ENCODE measurements at regions not wholly inside any gene's neighbourhood (a gene's known extent, or its start where the extent isn't known, plus 50 kb on each side); places are given as distances from the start of the nearest gene placed in this dataset.

DNA sequence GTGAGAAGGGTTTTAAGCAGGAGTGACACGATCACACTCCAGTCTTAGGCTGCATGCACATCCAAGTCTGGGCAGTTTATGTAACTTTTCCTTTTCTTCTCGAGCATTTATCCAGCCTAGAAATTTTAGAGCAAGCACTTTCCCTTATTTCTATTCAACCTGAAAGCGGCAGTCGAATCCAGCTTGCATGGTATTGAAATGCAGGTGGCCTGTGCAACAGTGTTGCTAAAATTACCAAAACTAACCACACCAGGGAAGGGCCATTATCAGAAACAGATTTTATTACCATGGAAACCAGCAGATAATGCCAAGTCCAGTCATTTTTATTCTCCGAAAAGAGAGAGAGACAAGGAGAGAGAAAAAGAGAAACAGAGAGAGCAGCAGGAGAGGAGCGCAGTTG is 179.9 kb upstream of the ZC3H12A start:
- H3K4me1 Mint-ChIP-seq = no peaks in the 10 kb centered on the region
- no peak overlapping the region for H3K27ac Mint-ChIP-seq
- no peaks in the 10 kb centered on the region for H3K9me3 Mint-ChIP-seq
- peaks cover 5 to 9% (median 8%) of the 10 kb centered on the region in 3 donors for H3K27me3 Mint-ChIP-seq (ENCODE audit: low read depth in 3 of 3)
- H3K4me3 Mint-ChIP-seq = no peak overlapping the region
- no peaks in the 10 kb centered on the region for H3K36me3 Mint-ChIP-seq
- no peak for DNase-seq

DNA sequence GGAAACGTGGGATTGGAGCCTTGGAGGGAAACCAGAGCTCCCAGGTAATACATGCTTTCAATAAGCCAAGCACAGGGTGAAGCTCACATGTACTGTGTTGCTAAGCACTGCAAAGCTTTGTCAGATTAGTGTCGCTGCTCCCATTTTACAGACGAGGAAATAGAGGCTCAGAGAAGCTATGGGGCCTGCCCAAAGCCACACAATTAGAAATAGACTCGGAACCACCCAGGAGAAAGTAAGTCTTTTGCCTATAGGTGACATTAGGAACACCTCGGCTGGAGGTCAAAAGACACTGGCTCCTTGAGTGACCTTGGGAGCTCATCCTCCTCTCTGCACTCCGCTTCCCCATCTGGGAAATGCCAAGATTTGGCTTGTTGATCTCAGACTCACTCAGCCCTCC is 175.6 kb upstream of the ZC3H12A start:
- DNase-seq = no peak
- Mint-ChIP-seq H3K4me1 (no peaks in the 10 kb centered on the region), H3K36me3 (no peaks in the 10 kb centered on the region), H3K27ac (no peak overlapping the region), H3K4me3 (no peak overlapping the region), H3K9me3 (no peaks in the 10 kb centered on the region), H3K27me3 (ENCODE audit: low read depth in 3 of 3) (peaks cover 6 to 15% (median 13%) of the 10 kb centered on the region in 3 donors)

DNA sequence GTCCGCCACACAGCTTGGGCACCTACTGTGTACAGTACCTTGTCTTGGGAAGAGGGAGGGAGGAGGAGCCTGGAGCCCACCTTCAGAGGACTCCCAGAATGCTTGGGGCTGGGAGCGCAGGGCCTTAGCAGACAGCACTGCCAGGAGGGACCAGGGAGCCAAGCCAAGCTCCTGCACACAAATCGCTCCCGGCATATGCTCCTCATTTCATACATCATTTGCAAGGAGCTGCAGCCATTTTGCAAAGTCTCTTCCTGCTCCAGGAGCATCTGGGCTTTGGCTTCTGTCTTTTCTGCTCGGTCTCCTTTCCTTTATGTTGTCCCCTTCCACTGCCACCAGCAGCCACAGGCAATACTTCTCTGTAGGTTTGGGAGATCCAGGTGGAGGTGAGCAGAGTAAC is 175.2 kb upstream of the ZC3H12A start:
- DNase-seq = no peak

DNA sequence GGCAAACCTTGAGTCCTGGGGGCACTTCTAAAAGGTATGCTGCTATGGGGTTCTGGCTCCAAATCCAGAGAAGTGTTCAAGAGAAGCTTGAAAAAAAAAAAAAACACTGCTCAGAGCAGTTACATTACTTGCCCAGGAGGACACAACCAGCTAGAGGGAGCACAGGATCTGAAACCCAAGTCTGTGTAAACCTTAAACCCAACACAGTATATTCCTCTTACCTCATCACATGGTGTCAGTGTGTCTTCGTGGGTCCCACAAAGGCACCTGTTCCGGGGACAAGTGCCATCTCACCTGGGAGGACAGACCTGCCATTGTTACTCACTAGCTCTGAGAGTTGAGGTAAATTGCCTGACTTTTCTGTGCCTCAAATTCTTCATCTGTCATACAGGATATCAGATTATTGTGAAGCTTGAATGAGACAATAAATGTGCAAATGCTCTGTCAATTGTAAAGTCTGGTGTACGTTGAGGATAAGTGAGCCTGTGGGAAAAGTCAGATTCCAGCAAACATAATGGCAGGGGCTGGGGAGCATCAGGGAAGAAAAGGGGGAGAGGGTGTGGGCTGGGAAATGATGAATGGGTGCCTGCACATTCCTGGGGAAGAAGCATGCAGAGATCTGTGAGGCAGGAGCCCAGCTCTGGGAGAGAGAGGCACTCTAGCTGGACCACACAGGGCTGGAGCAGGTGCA is 170.4 kb upstream of the ZC3H12A start:
- H3K9me3 Mint-ChIP-seq = peaks cover 0 to 1% (median 0%) of the 10 kb centered on the region in 6 donors
- no peak for DNase-seq
- no peaks in the 10 kb centered on the region for H3K36me3 Mint-ChIP-seq
- no peak overlapping the region for H3K4me3 Mint-ChIP-seq
- no peak overlapping the region for H3K27ac Mint-ChIP-seq
- H3K27me3 Mint-ChIP-seq (ENCODE audit: low read depth in 3 of 3) = peaks cover 2 to 12% (median 8%) of the 10 kb centered on the region in 3 donors
- no peaks in the 10 kb centered on the region for H3K4me1 Mint-ChIP-seq

More for the DNA sequence above, 175.2 kb upstream of the ZC3H12A start:
- peaks cover 4 to 15% (median 13%) of the 10 kb centered on the region in 3 donors for H3K27me3 Mint-ChIP-seq (ENCODE audit: low read depth in 3 of 3)
- H3K9me3 Mint-ChIP-seq = no peaks in the 10 kb centered on the region
- H3K4me1 Mint-ChIP-seq = no peaks in the 10 kb centered on the region
- no peak overlapping the region for H3K4me3 Mint-ChIP-seq
- H3K27ac Mint-ChIP-seq = no peak overlapping the region
- no peaks in the 10 kb centered on the region for H3K36me3 Mint-ChIP-seq

DNA sequence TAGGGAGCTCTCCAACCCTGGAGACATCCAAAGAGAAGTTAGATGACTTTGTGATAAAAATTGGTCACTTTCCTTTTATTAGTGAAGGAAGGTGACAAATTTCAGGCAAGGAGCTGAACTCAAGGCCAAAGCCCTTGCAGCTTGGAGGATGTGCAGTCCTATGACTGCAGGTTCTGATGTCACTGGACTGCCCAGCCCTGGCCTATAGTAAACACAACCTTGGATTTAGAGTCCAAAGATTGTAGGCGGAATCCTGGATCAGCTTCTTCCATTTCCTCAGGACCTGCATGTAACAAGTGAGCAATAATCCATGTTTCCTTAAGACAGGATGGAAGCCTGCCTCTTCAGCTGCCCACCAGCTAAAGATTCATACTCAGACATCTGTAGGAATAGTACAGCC is 169.3 kb upstream of the ZC3H12A start:
- no peak overlapping the region for H3K27ac Mint-ChIP-seq
- no peaks in the 10 kb centered on the region for H3K4me1 Mint-ChIP-seq
- H3K27me3 Mint-ChIP-seq (ENCODE audit: low read depth in 3 of 3) = peaks cover 2 to 9% (median 8%) of the 10 kb centered on the region in 3 donors
- H3K36me3 Mint-ChIP-seq = no peaks in the 10 kb centered on the region
- no peak for DNase-seq
- peaks cover 0 to 1% (median 0%) of the 10 kb centered on the region in 6 donors for H3K9me3 Mint-ChIP-seq
- H3K4me3 Mint-ChIP-seq = no peak overlapping the region

DNA sequence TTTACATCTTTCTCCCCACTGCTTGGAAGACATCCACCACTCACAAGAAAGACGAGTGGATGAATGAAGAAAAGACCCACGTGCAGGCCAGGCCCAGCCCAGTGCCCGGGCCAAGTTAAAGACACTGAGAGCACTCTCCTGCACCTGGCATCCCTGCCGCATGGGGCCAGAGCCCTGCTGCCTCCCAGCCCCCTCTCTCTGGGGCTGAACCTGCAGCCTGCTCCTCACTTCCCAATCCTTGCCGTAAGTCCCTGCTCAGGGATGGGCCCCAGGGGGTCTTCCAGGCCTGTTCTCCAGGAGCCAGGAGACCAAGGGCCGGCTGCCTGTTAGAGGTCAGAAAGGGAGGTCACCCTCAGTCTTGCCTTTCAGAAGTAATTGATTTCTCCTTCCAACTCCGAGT is 168.5 kb upstream of the ZC3H12A start:
- no peak overlapping the region for H3K27ac Mint-ChIP-seq
- no peaks in the 10 kb centered on the region for H3K36me3 Mint-ChIP-seq
- no peaks in the 10 kb centered on the region for H3K4me1 Mint-ChIP-seq
- peaks cover 0 to 1% (median 0%) of the 10 kb centered on the region in 6 donors for H3K9me3 Mint-ChIP-seq
- no peak overlapping the region for H3K4me3 Mint-ChIP-seq
- DNase-seq = no peak
- peaks cover 0 to 9% (median 7%) of the 10 kb centered on the region in 3 donors for H3K27me3 Mint-ChIP-seq (ENCODE audit: low read depth in 3 of 3)

DNA sequence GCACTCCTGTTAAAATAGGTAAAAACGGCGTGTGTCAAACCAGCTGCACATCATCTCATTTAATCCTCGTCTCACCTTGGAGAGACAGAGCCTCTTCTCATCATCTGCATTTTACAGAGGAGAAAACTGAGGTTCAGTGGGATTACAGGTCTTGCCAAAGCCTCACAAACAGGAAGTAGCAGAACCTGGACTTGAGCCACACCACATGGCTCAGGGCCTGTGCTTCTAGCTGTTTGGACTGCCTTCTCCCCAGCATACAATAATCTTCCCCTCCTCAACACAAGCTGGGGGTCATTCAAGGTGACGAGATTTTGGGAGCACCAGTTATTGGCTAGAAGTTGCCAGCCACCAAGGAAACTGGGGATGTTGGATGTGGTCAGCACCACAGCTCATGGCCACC is 167.9 kb upstream of the ZC3H12A start:
- H3K27ac Mint-ChIP-seq = no peak overlapping the region
- peaks cover 0 to 9% (median 4%) of the 10 kb centered on the region in 3 donors for H3K27me3 Mint-ChIP-seq (ENCODE audit: low read depth in 3 of 3)

DNA sequence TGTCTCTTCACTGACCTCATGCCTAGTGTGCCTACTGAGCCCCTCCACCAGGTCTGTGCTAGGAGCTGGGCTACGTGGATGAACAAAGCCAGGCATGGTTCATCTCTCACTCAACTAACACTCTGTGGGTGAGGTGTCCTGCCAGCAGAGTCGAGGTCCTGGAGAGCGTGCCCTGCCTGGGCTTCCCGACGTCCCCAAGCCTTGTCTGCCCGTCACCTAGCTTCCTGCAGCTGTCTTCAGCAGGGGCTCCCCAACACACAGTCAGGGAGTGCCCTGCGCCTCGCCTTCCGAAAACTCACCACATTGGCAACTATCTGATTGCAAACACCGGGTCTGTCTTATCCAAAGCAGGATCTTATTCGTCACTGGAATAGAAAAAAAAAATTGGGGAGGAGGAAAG is 167.5 kb upstream of the ZC3H12A start:
- peaks cover 0 to 1% (median 0%) of the 10 kb centered on the region in 6 donors for H3K9me3 Mint-ChIP-seq
- no peaks in the 10 kb centered on the region for H3K36me3 Mint-ChIP-seq
- no peak for DNase-seq
- no peak overlapping the region for H3K27ac Mint-ChIP-seq
- H3K27me3 Mint-ChIP-seq (ENCODE audit: low read depth in 3 of 3) = peaks cover 0 to 5% (median 4%) of the 10 kb centered on the region in 3 donors
- no peak overlapping the region for H3K4me3 Mint-ChIP-seq
- no peaks in the 10 kb centered on the region for H3K4me1 Mint-ChIP-seq

More for the DNA sequence above, 167.9 kb upstream of the ZC3H12A start:
- Mint-ChIP-seq H3K36me3 (no peaks in the 10 kb centered on the region), H3K9me3 (peaks cover 0 to 1% (median 0%) of the 10 kb centered on the region in 6 donors), H3K4me3 (no peak overlapping the region), H3K4me1 (no peaks in the 10 kb centered on the region)
- no peak for DNase-seq

DNA sequence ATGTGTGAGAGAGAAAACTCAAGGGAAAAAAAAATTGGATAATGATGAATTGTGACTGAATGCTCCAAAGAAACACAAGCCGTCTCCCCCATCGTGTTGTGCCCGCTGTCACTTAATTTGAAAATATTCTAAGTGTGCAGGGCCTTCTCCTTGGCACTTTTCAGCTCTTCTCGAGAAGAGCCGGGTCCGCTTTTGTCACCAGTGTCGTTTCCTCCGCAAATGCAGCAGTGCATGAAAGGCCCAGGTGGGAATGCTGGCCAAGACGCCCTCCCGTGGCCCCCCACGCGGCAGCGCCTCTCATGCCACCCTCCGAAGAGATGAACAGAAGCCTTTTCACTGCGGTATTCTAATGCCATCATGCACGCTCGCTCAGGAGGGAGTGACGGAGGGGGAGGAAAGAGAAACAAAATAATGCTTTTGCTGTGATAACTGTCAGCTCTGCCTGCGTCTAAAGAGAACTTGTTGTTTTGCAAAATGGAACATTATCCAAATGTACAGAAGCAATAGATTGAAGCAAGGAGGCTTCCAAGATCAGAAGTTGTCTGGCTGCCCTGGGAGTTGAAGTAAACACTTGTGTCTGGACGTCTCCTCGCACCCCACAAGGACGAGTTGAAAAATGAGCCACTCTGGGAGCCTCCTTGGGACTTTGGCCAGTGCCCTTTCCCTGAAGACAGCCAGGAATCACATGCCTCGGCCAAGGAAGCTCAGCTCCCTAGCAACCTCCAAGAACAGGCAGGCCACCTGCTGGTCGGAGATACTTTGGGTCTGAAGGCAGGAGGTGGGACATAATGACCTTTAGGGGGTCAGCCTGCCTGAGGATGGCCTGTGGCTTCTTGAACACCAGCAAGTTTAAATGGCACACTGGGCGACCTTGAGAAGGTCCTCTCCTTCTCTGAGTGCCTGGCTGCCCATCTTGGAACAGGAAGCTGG is 166.1 kb upstream of the ZC3H12A start:
- H3K27me3 Mint-ChIP-seq (ENCODE audit: low read depth in 3 of 3) = peaks cover 2 to 15% (median 7%) of the 10 kb centered on the region in 3 donors
- H3K4me3 Mint-ChIP-seq = no peak overlapping the region
- no peaks in the 10 kb centered on the region for H3K36me3 Mint-ChIP-seq
- H3K4me1 Mint-ChIP-seq = no peaks in the 10 kb centered on the region
- H3K27ac Mint-ChIP-seq = no peak overlapping the region
- DNase-seq = no peak
- peaks cover 0 to 1% (median 0%) of the 10 kb centered on the region in 6 donors for H3K9me3 Mint-ChIP-seq

DNA sequence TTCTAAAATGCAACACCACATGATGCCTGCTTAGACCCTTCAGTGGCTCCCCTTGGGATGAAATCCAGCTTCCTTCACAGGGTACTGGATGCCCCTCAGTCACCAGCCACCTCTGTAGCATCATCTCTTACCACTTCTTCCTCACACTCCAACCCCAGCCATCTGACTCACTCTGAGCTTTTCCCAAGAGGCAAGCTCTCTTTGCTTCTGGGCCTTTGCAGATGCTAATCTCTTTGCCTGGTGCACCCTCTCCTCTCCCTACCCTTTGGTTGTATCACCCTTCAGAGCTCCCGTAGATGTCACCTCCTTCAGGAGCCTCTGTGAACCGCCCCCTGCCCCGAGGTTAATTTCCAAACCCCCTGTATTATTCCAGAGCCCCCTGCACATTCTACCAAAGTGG is 164.8 kb upstream of the ZC3H12A start:
- H3K36me3 Mint-ChIP-seq = no peaks in the 10 kb centered on the region
- no peak overlapping the region for H3K4me3 Mint-ChIP-seq
- H3K27ac Mint-ChIP-seq = no peak overlapping the region
- DNase-seq = no peak
- no peaks in the 10 kb centered on the region for H3K4me1 Mint-ChIP-seq
- peaks cover 2 to 15% (median 8%) of the 10 kb centered on the region in 3 donors for H3K27me3 Mint-ChIP-seq (ENCODE audit: low read depth in 3 of 3)
- peaks cover 0 to 1% (median 0%) of the 10 kb centered on the region in 6 donors for H3K9me3 Mint-ChIP-seq

DNA sequence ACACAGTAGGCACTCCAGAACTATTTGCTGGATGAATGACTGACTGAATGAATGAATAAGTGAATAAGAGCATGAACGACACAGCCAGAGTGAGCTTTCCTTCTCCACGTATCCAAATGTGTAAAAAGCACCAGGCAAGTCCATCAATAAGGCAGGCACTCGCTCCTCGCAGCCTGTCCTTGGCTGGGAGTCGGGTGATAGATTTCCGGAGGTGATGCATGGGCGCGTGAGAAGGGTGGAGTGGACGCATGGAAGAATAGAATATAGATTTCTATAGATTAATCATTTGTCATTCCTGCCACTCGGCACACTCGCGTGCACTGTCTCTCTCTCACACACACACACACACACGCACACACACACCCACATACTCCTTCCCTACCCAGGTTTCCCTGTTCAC is 164.3 kb upstream of the ZC3H12A start:
- Mint-ChIP-seq H3K4me1 (no peaks in the 10 kb centered on the region), H3K4me3 (no peak overlapping the region), H3K27ac (no peak overlapping the region), H3K9me3 (peaks cover 0 to 1% (median 0%) of the 10 kb centered on the region in 6 donors), H3K36me3 (no peaks in the 10 kb centered on the region), H3K27me3 (ENCODE audit: low read depth in 3 of 3) (peaks cover 2 to 12% (median 7%) of the 10 kb centered on the region in 3 donors)
- DNase-seq = no peak

DNA sequence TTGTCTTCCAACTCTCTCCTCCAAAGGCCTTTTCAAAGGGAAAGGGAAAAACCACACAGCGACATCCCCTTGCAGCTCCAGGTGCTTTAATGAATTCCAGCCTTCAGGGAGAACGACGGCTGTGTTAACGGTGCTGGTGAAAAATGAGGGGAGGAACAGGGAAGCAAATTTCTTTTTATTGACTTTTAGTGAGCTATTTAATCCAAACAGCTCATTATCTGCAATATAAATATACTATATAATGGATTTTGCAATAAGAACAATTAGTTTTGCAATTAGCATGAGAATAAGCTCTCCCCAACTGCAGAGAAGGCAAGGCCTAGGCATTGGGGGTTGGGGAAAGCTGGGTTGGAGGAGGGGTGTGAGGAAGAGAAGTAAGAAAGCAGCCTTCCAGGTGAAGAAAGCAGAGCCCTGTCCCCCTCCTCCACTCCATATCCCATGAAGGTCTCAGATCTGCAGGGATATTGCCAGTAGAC is 159.0 kb upstream of the ZC3H12A start:
- H3K27me3 Mint-ChIP-seq (ENCODE audit: low read depth in 3 of 3) = peaks cover 8 to 28% (median 22%) of the 10 kb centered on the region in 3 donors
- no peak overlapping the region for H3K27ac Mint-ChIP-seq
- no peaks in the 10 kb centered on the region for H3K9me3 Mint-ChIP-seq
- H3K4me3 Mint-ChIP-seq = no peak overlapping the region
- DNase-seq = no peak
- no peaks in the 10 kb centered on the region for H3K36me3 Mint-ChIP-seq
- H3K4me1 Mint-ChIP-seq = no peaks in the 10 kb centered on the region

DNA sequence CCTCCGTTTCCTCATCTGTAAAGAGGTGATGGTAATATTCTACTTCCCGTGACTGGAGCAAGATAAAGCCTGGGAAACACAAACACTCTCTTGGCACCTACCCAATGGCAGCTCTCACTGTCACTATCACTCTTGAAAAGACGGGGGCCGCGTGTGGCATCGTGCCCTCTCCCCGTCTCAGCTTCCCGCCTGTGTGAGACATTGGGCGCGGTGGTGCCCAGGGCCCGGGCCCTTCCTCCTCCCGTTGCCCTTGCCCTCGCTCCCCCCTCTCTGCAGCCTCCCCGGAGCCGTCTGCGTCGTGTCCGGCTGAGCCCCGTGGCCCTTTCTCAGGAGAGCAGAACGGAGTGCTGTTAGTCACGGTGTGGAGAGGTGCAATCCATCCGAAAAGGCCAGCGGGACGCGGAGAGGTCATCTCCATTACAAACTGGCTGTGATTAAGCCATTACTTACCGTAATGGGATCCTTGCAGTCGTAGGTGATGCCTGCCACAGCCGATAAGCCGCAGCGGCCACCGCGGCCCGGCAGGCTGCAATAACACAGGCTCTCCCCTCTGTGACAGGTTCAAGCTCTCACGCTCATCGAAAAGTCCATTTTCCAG is 156.4 kb upstream of the ZC3H12A start:
- Mint-ChIP-seq H3K4me1 (no peaks in the 10 kb centered on the region), H3K9me3 (no peaks in the 10 kb centered on the region), H3K27ac (no peak overlapping the region), H3K4me3 (no peak overlapping the region), H3K36me3 (no peaks in the 10 kb centered on the region), H3K27me3 (ENCODE audit: low read depth in 3 of 3) (peaks cover 10 to 21% (median 19%) of the 10 kb centered on the region in 3 donors)
- no peak for DNase-seq

DNA sequence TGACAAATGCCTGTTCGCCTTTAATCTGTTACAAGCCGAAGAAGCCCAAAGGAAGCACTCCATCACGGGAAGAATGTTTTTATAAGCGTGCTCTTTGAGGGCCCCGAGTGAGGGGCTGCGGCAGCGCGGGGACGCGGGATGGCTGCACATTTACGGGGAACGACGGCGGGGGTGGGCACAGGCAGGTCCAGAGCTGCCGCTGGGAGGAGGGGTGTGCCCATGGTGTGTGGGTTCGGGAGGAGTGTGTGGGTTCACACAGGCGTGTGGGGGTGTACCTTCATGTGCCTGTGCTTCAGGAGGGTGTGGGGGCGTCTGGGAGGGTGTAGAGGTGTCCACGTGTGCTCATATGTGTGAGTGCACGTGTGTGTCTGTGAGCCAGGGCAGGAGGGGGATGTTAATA is 155.9 kb upstream of the ZC3H12A start:
- Mint-ChIP-seq H3K36me3 (no peaks in the 10 kb centered on the region), H3K27me3 (ENCODE audit: low read depth in 3 of 3) (peaks cover 8 to 22% (median 19%) of the 10 kb centered on the region in 3 donors), H3K4me3 (no peak overlapping the region), H3K9me3 (peaks cover 0 to under 1% (median 0%) of the 10 kb centered on the region in 6 donors), H3K27ac (no peak overlapping the region), H3K4me1 (no peaks in the 10 kb centered on the region)
- no peak for DNase-seq

Measured in immature natural killer cell (primary cell).